Pancreas (tissue), 10 donors: ENCODE measurements at regions not wholly inside any gene's neighbourhood (a gene's known extent, or its start where the extent isn't known, plus 50 kb on each side); places are given as distances from the start of the nearest gene placed in this dataset.

ENCODE experiments used
- ATAC-seq, 4 donors: fragments of 200-7000 bp; cut with Tn5 transposase; one replicate each; pipeline versions ENCODE4 v1.8.0 to v1.9.1; 2020; ENCODE audit warnings: mild to moderate bottlenecking in 4 of 4, moderate library complexity in 4 of 4
- DNase-seq, 6 donors: peaks; one replicate each; pipeline ENCODE4 v3.0.0-alpha.2; 2020
- FAIRE-seq: peaks from 2 replicates; lab custom pipeline; 2012; peaks lifted over from hg19 to GRCh38; lab: Jason Lieb, UNC
- H3K27ac ChIP-seq, 4 donors: fragments of 200-600 bp; sonication (generic); 1 replicate in 3 of 4; 2 replicates in 1 of 4; pipeline versions ENCODE4 v1.5.0 to v1.8.0; 2020
- H3K27me3 ChIP-seq, 4 donors: fragments of 200-600 bp; one replicate each; pipeline ENCODE4 v1.8.0; 2021
- H3K36me3 ChIP-seq, 3 donors: fragments of 200-600 bp; sonication (generic) in 1 of 3; one replicate each; pipeline versions ENCODE4 v1.5.0 to v1.8.0; 2020 to 2021
- H3K4me1 ChIP-seq, 3 donors: fragments of 200-600 bp; one replicate each; pipeline ENCODE4 v1.8.0; 2021
- H3K4me3 ChIP-seq, 4 donors: fragments of 200-600 bp; sonication (generic) in 2 of 4; one replicate each; pipeline versions ENCODE4 v1.5.0 to v1.8.0; 2020 to 2021
- H3K9me3 ChIP-seq, 4 donors: fragments of 200-600 bp; one replicate each; pipeline ENCODE4 v1.8.0; 2021
- WGBS, 2 donors: extraction: QIAGEN DNeasy Blood & Tissue Kit; methylation state at CpG; one replicate each; pipeline ENCODE4 v1.1.7; 2013; 5-methylcytosine and 5-hydroxymethylcytosine counted together
- intact Hi-C, 3 donors: fragments of 100-400 bp; cut with DNase I; formaldehyde crosslinking; loops; one replicate each; pipeline versions ENCODE4 v1.11.1 to v1.14.2; 2022
- TF ChIP-seq, protein P1 (sequence below), 4 donors: fragments of 200-600 bp; sonication (generic) in 3 of 4; IDR thresholded peaks; one replicate each; pipeline versions ENCODE4 v1.5.0 to v1.8.0; 2021; ENCODE audit warnings: antibody characterized with exemption in 4 of 4
- donor health status: healthy with polysubstance abuse.
- donor health status: DM: no; HTN: no; CAD: no; lungs with moderate emphysema.
- donor health status: DM: no; HTN: no; CAD: no.
- donor health status: control.
- donor health status: control.
- donor health status: Bipolar disorder and iron deficiency.
- donor health status: DM: yes; HTN: yes; CAD: no.
- donor health status: DM: no; HTN: no; CAD: no.
- donor health status: DM: no; HTN: no; CAD: no.
- donor health status: DM: yes; HTN: yes; CAD: no.

DNA sequence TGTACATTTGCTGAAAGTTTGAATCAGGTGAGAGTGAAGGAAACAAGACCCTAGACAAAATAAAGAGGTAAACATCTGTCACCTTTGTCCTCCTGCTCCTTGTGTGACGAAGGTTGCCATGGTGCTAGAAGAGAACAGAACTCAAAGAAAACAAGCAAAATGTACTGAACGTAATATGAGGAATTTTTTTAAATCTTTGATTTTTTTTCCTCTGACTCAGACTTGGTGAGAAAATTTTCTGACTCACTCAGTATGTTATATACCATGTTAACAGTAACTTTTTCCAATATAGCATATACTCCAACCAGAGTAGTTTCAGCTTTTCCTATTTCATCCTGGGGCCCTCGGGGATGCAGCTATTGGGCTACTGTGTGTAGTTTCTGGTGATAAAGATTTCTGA is 2114.6 kb upstream of the PIK3C3 start:
- Histone ChIP-seq H3K4me1 (no peaks in the 10 kb centered on the region), H3K27ac (no peak overlapping the region), H3K9me3 (no peaks in the 10 kb centered on the region), H3K4me3 (no peak overlapping the region), H3K36me3 (no peaks in the 10 kb centered on the region), H3K27me3 (peaks cover 0 to 10% (median 2%) of the 10 kb centered on the region in 4 donors)
- WGBS, 2 donors: 57 to 65% methylated on average over 3 of the region's 3 CpGs
- TF ChIP-seq, protein P1, sequence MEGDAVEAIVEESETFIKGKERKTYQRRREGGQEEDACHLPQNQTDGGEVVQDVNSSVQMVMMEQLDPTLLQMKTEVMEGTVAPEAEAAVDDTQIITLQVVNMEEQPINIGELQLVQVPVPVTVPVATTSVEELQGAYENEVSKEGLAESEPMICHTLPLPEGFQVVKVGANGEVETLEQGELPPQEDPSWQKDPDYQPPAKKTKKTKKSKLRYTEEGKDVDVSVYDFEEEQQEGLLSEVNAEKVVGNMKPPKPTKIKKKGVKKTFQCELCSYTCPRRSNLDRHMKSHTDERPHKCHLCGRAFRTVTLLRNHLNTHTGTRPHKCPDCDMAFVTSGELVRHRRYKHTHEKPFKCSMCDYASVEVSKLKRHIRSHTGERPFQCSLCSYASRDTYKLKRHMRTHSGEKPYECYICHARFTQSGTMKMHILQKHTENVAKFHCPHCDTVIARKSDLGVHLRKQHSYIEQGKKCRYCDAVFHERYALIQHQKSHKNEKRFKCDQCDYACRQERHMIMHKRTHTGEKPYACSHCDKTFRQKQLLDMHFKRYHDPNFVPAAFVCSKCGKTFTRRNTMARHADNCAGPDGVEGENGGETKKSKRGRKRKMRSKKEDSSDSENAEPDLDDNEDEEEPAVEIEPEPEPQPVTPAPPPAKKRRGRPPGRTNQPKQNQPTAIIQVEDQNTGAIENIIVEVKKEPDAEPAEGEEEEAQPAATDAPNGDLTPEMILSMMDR (IDR thresholded peaks at IDR 0.05): no peak
- DNase-seq (no peak), FAIRE-seq (no peak), ATAC-seq (no peak)
- intact Hi-C loops: no loop called here

DNA sequence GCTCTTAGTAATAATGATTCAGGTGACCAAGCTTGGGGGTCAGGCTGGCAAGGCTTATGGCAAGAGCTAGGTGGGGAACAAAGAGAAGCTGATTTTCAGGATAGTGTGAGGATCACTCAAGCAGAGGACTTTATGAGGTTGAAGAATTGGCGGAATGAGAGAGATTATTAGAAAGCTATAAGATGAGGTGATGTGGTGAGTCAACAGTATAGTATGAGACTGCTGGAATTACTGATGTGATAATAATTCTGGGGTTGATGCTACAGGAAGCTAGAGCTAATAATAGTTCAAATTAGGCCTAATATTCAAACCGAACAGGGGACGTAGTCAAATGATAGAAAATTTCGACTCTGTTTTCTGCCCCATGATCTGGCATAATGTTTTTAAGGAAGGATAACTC is 2115.3 kb upstream of the PIK3C3 start:
- intact Hi-C loops: no loop called here
- FAIRE-seq (no peak), ATAC-seq (no peak)

DNA sequence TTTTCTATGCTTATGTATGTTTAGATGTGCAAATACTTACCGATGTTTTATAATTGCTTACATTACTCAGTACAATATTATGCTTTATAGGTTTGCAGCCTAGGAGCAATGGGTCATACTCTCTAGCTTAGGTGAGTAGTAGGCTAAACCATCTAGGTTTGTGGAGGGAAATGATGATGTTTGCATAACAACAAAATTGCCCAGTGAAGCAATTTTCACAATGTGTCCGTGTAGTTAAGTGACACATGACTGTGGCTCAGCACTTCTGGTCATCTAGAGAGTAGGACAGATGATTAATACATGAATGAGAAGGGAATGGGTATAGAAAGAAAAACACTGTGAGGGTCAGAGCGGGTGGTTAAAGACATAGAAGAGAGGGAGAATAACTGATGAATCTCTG is 2116.2 kb upstream of the PIK3C3 start:
- TF ChIP-seq, protein P1 (IDR thresholded peaks at IDR 0.05): no peak
- Histone ChIP-seq H3K27me3 (peaks cover 0 to 10% (median 2%) of the 10 kb centered on the region in 4 donors), H3K9me3 (no peaks in the 10 kb centered on the region), H3K27ac (no peak overlapping the region), H3K4me3 (no peak overlapping the region), H3K36me3 (no peaks in the 10 kb centered on the region), H3K4me1 (no peaks in the 10 kb centered on the region)
- no peak for FAIRE-seq
- intact Hi-C loops: no loop called here
- 68 to 73% methylated on average over 3 of the region's 3 CpGs for WGBS, 2 donors
- no peak for DNase-seq
- ATAC-seq: no peak

More for the DNA sequence above, 2115.3 kb upstream of the PIK3C3 start:
- no peak overlapping the region for H3K4me3 ChIP-seq
- H3K36me3 ChIP-seq: no peaks in the 10 kb centered on the region
- no peaks in the 10 kb centered on the region for H3K9me3 ChIP-seq
- TF ChIP-seq, protein P1 (IDR thresholded peaks at IDR 0.05): no peak
- H3K4me1 ChIP-seq: no peaks in the 10 kb centered on the region
- H3K27me3 ChIP-seq: peaks cover 0 to 10% (median 2%) of the 10 kb centered on the region in 4 donors
- DNase-seq: no peak
- H3K27ac ChIP-seq: no peak overlapping the region
- WGBS, 2 donors: 81 to 85% methylated on average over 4 of the region's 4 CpGs

DNA sequence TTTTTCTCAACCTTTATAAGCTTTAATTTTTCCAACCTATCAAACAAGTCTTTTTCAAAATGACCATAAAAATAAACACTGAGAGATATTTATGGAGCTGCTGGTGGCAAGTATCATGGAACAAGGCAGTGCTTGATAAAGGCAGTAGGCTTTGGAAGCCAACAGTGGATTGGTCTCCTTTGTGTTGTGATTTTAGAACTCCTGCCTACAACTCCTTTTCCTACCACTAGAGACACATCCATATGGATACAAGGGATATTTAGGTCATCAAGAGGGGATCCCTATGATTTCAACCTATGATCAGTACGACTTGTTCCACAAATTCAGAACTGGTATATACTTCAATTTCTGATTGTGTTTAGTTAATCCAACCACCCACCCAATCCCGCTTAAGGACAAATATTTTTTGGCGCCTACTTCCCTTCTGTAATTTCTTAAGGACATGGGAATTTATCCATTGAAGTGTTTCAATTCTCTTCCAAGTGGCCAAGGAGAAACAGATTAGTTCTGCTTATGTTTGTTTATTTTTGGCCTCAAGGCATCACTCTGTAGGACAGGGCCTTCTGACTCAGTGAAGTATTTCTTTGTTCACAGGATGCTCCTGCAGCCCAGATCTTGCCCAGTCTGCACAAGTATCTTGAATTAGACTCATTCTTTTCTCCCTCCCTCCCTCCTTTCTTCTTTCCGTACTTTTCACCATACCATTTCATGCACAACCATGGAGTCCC is 2119.6 kb upstream of the PIK3C3 start:
- Histone ChIP-seq H3K27ac (no peak overlapping the region), H3K36me3 (no peaks in the 10 kb centered on the region), H3K9me3 (no peaks in the 10 kb centered on the region), H3K4me1 (no peaks in the 10 kb centered on the region), H3K4me3 (no peak overlapping the region), H3K27me3 (peaks cover 0 to 10% (median 2%) of the 10 kb centered on the region in 4 donors)
- TF ChIP-seq, protein P1 (IDR thresholded peaks at IDR 0.05): no peak
- 73 to 75% methylated on average over 4 of the region's 4 CpGs for WGBS, 2 donors
- no peak for ATAC-seq
- intact Hi-C loops: no loop called here
- no peak for FAIRE-seq
- DNase-seq: no peak

DNA sequence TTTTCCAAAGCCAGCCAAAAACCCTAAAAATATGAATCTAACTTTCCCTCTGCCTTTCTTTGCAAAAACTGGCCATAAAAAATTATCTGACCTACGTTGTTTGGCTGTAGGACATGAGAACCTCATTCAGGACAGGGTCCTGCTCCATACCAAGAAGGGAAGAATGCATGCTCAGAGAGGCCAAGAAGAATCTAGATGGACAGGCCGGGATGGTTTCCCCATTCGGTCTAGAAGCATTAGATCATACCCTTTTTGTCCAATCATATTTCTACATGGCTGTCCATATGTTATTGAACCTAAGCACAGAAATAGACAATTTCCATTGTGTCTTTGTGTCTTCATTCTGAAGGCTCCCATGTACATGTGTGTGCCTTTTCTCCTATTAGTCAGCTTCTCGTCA is 2120.4 kb upstream of the PIK3C3 start:
- Histone ChIP-seq H3K36me3 (no peaks in the 10 kb centered on the region), H3K4me1 (no peaks in the 10 kb centered on the region), H3K4me3 (no peak overlapping the region), H3K9me3 (no peaks in the 10 kb centered on the region), H3K27me3 (peaks cover 0 to 8% (median 0%) of the 10 kb centered on the region in 4 donors), H3K27ac (no peak overlapping the region)
- DNase-seq: no peak
- no peak for ATAC-seq
- FAIRE-seq: no peak
- TF ChIP-seq, protein P1 (IDR thresholded peaks at IDR 0.05): no peak
- 71 to 79% methylated on average over 4 of the region's 4 CpGs for WGBS, 2 donors
- intact Hi-C loops: no loop called here
